Hematopoietic multipotent progenitor cell treated with erythropoietin and hydrocortisone succinate and interleukin-3 and kit ligand, for 6 days (in vitro differentiated cells): ENCODE measurements at regions not wholly inside any gene's neighbourhood (a gene's known extent, or its start where the extent isn't known, plus 50 kb on each side); places are given as distances from the start of the nearest gene placed in this dataset.
"Not testable (repeated sequence)": the region's sequence is repeated elsewhere in the genome, so short reads cannot be mapped to it uniquely, and the experiment has no call there.

Source experiments
- DNase-seq: peaks from one replicate; pipeline ENCODE4 v3.0.0-alpha.2; 2015

DNA sequence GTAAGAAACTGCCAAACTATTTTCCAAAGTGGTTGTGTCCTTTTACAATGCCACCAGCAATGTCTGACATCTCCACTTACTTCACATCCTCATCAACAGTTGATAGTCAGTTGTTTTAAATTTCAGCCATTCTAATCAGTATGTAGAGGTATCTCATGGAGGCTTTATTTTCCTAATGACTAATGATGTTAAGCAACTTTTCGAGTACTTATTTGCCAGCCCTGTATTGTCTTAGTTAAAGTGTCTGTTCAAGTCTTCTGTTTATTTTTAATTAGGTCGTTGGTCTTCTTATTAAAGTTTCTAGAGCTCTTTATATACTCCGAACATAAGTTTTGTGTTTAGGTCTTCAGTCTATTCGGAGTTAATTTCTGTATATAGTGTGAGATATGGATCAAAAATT is 54.9 kb upstream of the NBPF12 start:
- not testable (repeated sequence) for DNase-seq

DNA sequence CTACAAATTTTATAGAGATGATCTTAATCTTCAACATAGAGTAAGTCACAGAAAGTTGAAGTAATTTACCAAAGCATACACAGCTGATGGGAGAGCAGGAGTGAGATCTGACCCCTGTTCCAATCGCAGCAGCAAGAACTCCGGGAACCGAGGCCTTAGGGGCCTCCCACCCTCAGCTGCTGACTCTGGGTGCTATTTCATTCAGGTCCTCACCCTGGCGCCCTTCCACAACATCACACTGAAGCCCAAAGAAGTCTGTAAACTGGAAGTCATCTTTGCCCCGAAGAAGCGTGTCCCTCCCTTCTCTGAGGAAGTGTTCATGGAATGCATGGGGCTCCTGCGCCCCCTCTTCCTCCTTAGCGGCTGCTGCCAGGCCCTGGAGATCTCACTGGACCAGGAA is 57.0 kb upstream of the NBPF12 start:
- not testable (repeated sequence) for DNase-seq

DNA sequence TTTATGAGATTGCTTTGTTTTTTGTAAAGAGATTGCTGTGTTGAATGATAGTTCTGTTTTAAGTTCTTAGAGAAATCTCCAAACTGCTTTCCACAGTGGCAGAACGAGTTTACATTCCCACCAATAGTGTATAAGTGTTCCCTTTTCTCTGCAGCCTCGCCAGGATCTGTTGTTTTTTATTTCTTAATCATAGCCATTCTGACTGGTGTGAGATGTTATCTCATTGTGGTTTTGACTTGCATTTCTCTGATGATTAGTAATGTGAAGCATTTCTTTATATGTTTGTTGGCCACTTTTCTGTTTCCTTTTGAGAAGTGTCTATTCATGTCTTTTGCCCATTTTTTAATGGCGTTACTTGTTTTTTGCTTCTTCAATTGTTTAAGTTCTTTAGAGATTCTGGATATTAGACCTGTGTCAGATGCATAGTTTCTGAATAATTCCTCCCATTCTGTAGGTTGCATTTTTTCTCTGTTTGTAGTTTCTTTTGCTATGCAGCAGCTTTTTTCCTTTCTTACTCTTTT is 74.3 kb upstream of the NBPF12 start:
- DNase-seq: not testable (repeated sequence)

DNA sequence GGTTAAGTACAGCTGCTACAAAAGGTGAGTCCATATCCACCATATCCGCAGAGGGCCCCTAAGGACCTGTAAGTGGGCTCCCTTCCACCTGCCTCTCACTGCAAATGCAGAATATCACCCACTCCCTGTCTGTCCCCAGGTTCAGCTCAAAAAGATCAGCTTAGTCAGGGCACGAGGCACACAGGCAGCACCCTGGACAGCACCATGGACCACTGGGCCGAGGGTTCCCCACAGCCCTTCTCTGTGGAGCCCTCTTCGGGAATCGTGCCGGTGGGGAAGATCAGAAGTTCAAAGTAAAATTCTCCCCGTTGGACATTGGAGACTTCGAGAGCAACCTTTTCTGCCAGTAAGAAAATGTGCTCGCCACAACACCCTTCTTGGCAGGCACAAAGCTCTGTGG is 85.0 kb upstream of the NBPF12 start:
- peak; percentile 4 for DNase-seq

DNA sequence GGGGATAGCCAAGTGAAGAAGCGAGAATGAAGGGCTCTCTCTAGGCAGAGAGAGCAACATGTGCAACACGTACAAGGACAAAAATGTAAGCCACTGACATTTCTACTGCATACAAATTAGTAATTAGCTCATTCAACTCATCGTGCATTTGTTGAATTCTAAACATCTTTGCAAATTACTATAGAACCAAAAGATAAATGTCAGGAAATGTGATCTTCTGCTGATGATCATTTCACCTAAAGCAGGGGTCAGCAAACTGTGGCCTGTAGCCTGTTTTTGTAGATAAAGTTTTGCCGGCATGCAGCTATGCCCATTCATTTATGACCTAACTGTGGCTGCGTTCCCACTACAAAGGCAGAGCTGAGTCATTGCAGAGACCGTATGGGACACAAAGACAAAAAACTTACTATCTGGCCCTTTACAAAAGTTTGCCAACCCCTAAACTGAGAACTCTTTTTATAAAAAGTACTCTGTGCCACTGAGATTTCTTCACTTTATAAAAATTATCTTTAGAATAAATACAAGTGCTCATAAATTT is 87.7 kb upstream of the NBPF12 start:
- peak; percentile 37 for DNase-seq

DNA sequence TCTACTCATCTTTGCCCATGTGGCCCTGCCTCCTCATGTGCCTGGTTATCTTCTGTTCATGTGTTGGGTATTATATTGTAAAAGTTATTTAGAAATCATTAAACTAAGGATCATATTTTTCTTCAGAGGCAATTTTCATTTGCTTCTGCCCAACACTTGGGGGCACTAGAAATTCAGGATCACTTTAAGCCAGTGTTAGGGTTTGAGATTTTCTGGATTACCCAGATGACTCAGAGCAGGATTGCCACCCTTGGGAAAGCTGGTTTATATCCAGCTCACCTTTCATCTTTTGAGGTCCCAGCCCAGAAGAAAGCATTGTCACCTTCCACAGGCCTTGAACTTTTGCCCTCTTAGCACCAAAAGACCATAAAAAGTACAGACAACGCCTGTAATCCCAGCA is 99.4 kb upstream of the NBPF12 start:
- not testable (repeated sequence) for DNase-seq

DNA sequence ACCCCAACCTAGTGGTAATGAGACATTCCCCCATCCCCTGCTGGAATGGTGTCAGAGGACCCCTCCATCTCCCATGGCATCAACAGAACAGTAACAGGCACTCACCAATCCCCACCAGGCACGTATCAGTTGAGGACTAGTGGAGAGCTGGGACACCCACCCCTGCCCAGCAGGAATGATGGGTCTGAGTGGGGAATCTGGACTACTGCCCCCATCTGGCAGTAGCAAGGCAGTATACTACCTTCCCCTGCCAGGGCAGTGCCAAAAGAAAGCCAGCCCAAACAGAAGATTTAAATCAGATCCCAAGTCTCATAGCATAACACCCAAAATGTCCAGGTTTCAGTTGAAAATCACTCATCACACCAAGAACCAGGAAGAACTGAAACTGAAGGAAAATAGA is 111.2 kb upstream of the NBPF12 start:
- not testable (repeated sequence) for DNase-seq

DNA sequence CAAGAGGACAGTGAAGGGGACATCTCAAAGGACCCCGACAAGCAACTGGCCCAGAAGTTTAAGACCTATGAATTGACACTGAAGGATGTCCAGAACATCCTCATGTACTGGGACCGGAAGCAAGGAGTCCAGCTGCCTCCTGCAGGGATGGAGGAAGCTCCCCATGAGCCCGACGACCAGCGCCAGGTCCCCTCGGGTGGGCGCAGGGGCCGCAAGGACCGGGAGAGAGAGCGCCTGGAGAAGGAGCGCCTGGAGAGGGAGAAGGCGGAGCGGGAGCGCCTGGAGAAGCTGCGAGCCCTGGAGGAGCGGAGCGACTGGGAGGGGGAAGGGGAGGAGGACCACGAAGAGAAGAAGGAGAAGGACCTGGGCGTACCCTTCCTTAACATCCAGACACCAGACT is 143.9 kb upstream of the NBPF12 start:
- not testable (repeated sequence) for DNase-seq

DNA sequence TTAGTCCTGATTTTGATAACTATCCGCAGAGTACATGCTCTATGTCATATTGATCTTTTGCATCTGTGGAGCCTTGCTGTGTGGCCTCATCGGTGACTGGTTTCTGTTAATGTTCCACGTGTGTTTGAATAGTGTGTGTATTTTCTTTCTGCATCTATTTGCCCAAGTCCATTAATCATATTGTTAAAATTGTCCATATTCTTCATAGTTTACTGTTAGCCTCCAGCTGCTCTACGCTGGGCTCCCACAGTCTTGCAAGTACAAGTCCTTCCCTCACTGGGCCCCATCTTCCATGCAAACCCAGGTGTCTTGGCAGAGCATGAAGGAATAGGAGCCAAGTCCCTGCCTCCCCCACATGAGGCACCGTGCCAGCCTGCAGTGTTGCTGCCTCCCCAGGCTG is 145.4 kb upstream of the NBPF12 start:
- not testable (repeated sequence) for DNase-seq

DNA sequence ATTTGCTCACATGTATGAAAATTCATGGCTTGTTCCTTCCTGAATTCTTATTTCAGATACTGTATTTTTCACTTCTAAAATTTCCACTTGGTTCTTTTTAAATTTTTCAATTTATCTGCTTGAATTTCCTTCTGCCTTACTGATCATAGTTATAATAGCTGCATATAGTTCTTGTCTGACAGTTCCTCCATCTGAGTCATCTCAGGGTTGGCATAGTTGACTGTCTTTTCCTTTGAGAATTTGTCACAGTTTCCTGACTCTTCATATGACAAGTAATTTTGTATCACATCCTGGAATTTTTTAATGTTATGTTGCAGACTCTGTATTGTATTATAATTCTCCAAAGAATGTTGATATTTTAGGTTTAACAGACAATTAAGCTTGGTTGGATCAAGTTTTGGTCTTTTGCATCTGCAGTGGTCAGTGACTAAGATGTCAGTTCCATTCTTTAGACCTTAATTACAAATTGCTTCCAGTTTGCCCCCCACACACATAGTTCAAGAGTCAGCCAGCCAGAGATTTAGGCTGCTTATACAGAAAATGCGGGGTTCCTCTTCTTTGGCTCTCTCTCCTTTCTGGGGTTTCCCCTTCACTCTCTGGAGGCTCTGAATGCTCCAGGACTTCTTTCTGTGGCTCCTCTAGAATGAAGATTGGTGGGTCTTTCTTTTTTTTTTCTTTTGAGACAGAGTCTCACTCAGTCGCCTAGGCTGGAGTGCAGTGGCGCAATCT is 153.7 kb upstream of the NBPF12 start:
- DNase-seq: not testable (repeated sequence)

DNA sequence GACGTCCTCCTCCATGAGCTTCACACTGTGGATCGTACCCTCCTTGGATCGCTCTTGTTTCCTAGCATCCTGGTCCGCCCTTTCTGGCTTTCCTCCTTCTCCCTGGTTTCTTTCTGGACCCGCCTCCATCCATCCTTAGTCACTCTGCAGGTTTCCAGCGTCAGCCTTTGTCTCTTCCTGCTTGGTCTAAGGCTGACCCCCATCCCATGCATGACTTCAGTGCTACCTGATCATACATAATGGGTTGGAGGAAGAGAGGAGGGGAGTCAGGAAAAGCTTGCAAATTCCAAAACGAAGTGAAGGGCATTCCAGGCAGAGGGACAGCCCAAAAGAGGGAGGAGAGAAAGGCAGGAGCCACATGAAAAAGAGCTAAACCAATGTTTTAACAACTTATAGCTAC is 156.9 kb upstream of the NBPF12 start:
- not testable (repeated sequence) for DNase-seq

DNA sequence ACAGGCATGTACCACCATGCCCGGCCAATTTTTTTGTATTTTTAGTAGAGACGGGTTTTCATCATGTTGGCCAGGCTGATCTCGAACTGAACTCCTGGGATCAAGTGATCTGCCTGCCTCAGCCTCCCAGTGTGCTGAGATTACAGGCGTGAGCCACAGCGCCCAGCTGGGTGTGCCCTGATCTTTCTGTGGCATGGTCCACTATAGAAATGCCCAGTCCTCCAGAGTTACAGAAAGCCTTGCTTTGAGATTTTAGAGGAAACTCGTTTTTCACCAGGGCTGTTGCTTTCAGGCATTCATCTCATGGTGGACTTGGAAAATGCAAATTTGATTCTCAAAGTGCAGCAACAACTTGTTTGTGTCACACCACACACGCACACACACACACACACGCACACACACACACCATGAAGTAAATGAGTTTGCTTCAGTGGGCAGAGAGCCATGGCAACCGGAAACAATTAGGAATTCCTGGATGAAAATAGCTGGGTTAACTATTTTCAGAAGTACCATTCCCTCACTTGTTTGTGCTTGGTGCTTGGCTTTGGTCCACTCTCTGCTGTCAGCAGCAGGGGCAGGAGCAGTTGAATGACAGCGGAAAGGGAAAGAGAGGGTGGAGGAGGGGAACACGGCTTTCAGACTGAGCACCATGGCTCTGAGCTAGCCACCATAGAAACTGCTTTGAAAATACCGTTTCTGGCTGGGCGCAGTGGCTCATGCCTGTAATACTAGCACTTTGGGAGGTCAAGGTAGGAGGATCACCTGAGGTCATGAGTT is 160.1 kb upstream of the NBPF12 start:
- DNase-seq: not testable (repeated sequence)

DNA sequence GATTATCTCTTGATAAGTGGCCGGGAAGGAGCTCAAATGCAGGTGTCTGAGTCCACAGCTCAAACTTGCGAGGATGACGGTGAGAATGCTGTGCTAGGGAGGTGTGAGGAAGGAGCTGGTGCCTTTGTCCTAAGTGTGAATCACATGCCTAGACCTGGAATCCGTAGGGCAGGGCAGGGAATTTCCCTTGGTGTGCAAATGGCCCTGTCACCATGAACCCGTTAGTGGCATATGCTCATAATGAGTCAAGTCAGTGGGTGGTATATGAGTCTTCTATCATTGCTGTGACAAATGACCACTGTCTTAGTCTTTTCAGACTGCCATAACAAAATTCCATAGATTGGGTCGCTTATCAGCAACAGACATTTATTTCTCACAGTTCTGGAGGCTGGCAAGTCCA is 163.1 kb upstream of the NBPF12 start:
- DNase-seq: not testable (repeated sequence)

DNA sequence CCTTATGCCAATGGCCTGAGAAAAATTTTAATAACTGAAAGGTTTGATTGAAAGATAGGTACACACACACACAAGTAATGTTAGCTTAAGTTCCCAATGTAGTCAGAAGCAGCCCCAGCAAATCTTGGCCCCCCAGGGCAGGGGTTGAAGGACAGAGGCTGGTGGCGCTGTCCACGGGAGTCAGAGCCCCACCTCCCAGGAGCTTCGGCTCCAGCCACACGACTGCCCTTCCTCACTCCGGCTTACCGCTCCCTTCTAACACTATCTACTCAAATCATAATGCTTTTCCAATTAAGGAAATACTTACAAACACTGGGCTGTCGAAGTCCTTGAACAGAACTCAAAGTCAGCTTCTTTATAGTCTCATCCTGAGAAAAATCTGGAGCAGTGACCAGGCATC is 163.9 kb upstream of the NBPF12 start:
- not testable (repeated sequence) for DNase-seq

DNA sequence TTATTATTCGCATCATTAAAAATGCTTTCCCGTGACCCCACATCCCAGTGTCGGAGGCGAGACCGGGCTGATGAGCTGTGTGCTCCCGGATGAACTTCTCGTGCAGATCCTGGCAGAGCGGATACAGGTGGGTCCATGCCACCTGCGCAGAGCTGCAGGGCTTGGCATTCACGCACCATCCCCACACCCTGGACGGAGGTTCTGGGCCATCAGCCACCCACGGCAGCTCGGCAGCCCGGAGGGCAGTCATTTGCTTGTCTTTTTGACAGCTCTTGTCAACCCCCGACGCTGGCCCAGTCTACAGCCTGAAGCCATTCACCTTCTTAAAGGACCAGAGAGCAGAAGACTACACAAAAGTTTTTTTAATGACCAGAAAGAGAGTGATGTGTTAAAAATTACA is 166.7 kb upstream of the NBPF12 start:
- not testable (repeated sequence) for DNase-seq

DNA sequence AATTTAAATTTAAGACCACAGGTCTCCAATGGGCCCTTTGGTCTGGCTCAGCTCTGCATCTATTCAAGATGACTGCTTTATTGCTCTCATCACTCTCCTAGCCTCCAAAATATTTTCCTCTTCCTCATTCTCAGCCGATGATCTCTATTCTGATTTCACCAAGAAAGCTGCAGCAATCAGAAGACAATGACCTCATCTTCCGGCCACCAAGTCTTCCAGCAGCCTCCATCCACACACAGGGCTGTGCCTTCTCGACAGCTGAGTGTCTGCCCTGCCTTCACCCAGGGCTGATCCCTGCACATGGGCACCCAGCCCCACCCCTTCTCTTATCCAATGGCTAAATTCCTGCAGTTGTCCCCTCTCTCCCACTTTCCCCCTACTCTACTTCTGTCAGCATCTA is 167.1 kb upstream of the NBPF12 start:
- not testable (repeated sequence) for DNase-seq

DNA sequence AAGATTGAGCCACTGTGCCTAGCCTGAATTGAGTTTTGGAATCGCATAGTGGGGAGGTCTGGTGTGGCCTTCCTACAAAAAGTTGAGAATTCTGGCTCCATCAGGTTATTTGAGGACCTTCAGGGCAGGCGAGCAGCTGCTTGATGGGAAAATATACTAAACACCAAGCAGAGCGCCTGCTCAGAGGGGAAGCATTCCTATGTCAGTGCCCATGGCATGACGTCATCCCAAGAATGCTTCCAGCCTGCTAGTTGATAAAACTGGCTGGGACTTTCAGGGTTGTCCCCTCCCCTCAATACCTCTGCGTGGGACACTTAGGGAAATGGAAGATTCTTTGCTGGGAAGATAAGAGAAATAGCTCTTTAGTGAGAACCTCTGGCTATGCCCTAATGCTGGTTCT is 174.9 kb upstream of the NBPF12 start:
- DNase-seq: not testable (repeated sequence)

DNA sequence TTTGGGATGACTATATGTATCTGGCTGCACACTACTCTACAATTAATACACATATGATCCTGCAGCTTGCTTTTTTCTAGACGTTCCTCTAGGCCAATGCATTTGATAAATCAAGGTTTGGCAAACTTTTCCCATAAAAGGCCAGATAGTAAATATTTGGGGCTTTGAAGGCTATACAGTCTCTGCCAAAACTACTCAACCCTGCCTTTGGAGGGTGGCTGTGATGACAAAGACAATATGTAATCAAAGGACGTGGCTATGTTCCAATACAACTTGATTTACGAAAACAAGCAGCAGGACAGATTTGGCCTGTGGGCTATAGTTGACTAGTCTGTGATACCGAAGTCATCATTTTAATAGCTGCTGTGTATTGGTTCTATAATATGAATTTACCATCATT is 181.3 kb upstream of the NBPF12 start:
- DNase-seq: not testable (repeated sequence)

DNA sequence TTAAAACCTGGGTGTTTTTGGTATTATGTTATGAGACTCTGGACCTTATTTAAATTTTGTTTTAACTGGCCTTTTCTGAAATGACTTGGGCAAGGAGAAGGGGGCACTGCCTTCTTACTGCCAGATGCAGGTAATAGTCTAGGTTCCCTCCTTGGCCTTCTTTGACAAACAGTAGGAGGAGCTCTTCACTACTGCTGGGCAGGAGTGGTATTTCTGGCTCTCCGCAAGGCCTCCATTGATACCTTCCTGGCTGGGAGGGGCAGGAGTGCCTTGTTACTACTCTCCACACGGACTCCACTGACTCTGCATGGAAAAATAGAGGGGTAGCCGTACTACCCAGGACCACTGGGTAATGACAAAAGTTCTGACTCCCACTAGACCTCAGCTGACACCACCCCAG is 189.4 kb upstream of the NBPF12 start:
- DNase-seq: not testable (repeated sequence)

DNA sequence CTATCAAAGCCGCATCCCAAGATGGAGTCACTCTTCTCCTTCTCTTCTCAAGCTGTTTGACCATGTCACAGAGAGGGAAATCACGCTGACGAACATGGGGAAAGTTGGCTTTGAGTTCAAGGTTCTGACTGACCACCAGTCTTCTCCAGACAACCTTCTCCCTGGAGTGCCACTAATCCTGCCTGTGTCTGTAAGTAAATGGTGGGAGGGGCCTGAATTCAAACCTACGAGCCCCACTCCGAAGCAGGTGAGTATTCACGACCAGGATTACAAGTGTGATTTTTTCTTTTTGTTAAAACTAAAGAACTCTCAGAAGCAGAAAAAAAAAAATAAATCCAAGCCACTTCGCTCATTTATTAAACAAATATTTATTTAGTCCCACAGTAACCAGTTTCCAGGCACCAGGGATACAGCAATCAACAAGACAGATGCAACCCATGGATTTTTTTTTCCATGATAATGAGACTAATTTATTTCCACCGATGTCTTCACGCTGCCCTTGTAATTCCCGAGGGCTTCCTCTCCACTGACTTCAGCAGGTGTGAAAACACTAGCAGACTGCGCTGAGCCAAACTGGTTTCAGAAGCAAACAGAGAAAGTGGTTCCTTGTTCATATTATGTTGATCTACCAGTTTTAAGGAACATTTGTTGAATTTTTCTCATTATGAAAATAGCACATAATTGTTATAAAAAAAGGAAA is 206.0 kb upstream of the NBPF12 start:
- DNase-seq: not testable (repeated sequence)

DNA sequence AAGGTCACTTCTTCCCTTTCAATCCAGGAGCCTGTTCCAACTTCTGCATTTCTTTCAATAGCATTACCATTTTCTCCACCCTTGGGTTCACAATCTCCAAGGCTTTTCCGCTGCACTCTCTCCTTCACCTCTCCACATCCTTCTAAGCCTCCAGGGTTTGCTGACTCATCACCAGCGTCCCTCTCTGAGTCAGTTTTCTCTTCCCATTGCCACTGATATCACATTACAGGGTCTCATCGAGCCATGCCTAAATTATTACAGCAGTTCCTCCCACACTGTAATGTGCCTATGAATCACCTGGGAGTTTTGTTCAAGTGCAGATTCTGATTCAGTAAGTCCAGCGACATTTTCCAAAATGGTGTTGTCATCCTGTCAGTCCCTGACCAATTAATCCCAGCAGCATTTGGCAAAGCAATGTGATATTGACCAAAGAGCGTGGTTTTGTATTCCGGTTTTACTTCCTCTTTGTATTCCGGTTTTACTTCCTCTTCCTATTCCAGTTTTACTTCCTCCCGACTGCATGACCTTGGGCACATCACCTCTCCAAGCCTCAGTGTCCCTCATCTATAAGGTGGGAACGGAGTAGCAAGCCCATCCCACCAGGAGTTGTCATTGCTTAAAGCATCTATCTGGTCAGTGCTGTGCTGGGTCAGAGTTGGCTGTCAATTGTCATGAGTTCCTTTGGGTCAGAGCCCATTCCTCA is 208.3 kb upstream of the NBPF12 start:
- DNase-seq: not testable (repeated sequence)

DNA sequence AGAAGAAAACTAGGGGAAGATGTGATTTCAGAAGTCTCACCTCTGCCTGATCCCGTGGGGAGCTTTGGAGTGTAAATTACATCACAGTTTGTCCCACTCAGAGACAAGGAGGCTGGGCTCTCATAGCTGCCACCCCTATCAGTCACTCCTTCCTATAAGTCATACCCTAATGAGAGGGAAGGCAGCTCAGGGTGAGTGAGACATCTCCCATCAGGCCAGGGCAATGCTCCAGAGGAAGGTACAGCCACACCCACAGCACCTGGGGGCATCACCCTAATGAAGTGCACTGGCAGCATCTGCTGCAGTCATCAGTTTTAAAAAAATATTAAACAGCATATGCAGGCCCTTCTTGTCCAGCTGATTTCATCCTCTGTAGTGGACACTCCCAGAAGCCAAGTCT is 223.1 kb upstream of the NBPF12 start:
- not testable (repeated sequence) for DNase-seq
